CD8-positive, alpha-beta memory T cell (primary cell): ENCODE measurements at regions not wholly inside any gene's neighbourhood (a gene's known extent, or its start where the extent isn't known, plus 50 kb on each side); places are given as distances from the start of the nearest gene placed in this dataset.

ENCODE experiments used
- CTCF ChIA-PET: fragments of 350-600 bp; sonication (Branson Sonifier 250); formaldehyde crosslinking; loops from one replicate; lab custom pipeline; 2021; ENCODE audit warnings: antibody characterized with exemption; lab: Charles Lee
- POLR2A ChIA-PET: fragments of 350-600 bp; sonication (Branson Sonifier 250); formaldehyde crosslinking; loops from one replicate; lab custom pipeline; 2021; ENCODE audit warnings: antibody characterized with exemption; lab: Charles Lee
- DNase-seq, 5 donors: peaks; one replicate each; pipeline versions ENCODE4 v3.0.0 to v3.0.0-alpha.2; 2020 to 2022; ENCODE audit warnings: mixed read lengths in 1 of 5
- H3K27ac ChIP-seq: one replicate; pipeline ENCODE4 v1.7.0; 2013; ENCODE audit warnings: low read depth, mild to moderate bottlenecking, low read length, moderate library complexity
- H3K27me3 ChIP-seq: 2 replicates; pipeline ENCODE4 v1.7.0; 2013; ENCODE audit warnings: low read length, mild to moderate bottlenecking; ENCODE audit not compliant: insufficient read depth, poor library complexity, severe bottlenecking
- H3K36me3 ChIP-seq: 2 replicates; pipeline ENCODE4 v1.7.0; 2013; ENCODE audit warnings: mild to moderate bottlenecking, low read length, moderate library complexity; ENCODE audit not compliant: insufficient read depth
- H3K4me1 ChIP-seq: 2 replicates; pipeline ENCODE4 v1.7.0; 2013; ENCODE audit warnings: mild to moderate bottlenecking, low read length, moderate library complexity; ENCODE audit not compliant: insufficient read depth
- H3K4me3 ChIP-seq: 2 replicates; pipeline ENCODE4 v1.7.0; 2013; ENCODE audit warnings: mild to moderate bottlenecking, low read length
- H3K9me3 ChIP-seq: 2 replicates; pipeline ENCODE4 v1.7.0; 2013; ENCODE audit warnings: mild to moderate bottlenecking, low read length
- H3K27ac Mint-ChIP-seq, 8 donors: one replicate each; pipeline ENCODE4 v1.8.0; 2020 to 2021; ENCODE audit warnings: mixed read lengths in 8 of 8, mild to moderate bottlenecking in 6 of 8, inconsistent platforms in 3 of 8, moderate library complexity in 3 of 8
- H3K27me3 Mint-ChIP-seq, 2 donors: one replicate each; pipeline ENCODE4 v1.8.0; 2020 to 2021; ENCODE audit warnings: mixed read lengths in 2 of 2, mild to moderate bottlenecking in 1 of 2, moderate library complexity in 1 of 2
- H3K36me3 Mint-ChIP-seq, 3 donors: one replicate each; pipeline ENCODE4 v1.8.0; 2020 to 2021; ENCODE audit warnings: mixed read lengths in 3 of 3, inconsistent platforms in 1 of 3, mild to moderate bottlenecking in 1 of 3
- H3K4me1 Mint-ChIP-seq, 3 donors: one replicate each; pipeline ENCODE4 v1.8.0; 2020 to 2021; ENCODE audit warnings: mixed read lengths in 3 of 3, inconsistent platforms in 1 of 3, mild to moderate bottlenecking in 1 of 3
- H3K4me3 Mint-ChIP-seq, 7 donors: one replicate each; pipeline ENCODE4 v1.8.0; 2020 to 2021; ENCODE audit warnings: mixed read lengths in 7 of 7, mild to moderate bottlenecking in 6 of 7, moderate library complexity in 4 of 7, inconsistent platforms in 2 of 7
- H3K9me3 Mint-ChIP-seq, 5 donors: one replicate each; pipeline ENCODE4 v1.8.0; 2020 to 2022; ENCODE audit warnings: mixed read lengths in 5 of 5, mild to moderate bottlenecking in 3 of 5, moderate library complexity in 2 of 5, inconsistent platforms in 1 of 5

DNA sequence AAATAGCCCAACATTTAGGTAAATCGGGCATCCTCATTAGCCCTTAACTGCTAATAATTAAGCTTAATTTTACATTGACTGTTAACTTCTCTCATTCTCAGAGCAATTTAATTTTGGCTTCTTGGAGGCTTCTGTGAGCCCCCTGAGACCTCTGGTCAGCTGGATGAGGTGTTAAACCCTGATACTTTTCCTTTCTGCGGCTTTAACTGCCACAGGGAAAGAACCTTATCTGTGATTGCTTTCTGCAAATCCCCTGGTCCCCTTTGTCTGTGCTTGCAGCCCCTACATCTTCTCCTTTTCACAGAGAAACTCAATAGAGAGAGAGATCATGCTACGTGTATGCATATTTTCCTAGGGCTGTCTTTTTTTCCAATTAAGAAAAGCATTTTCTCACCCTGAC, 184.5 kb upstream of the CSF3R start:
- peaks cover 3 to 6% (median 4%) of the 10 kb centered on the region in 3 donors for H3K4me1 Mint-ChIP-seq
- CTCF ChIA-PET: no interaction called here

DNA sequence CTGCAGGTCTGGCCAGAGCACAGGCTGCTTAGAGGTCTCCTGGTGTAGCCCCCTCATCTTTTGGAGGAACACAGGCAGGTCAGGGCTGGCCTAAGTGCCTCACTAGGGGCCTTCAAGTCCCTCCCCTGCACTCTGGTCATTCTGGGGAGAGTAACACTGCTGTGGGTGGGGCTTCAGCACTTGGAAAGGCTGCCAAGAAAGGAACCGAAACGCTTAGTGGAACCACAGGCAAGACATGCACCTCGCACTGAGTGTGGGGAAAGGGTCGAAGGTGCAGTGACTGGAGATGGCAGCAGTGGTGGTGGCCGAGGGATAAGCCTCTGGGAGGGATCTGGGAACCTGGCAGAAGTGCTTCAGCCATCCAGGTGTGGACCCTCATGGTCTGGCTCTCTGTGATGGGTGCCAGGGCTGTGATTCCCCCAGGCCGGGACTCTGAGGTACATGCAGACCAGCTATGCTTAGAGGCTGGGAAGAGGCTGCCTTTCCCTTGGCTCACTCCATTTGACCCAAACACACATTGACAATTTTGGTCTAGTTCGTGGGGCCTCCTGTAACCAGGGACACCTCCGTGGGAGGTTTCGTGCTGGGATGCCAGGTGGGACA, 182.9 kb upstream of the CSF3R start:
- Mint-ChIP-seq H3K27me3 (peaks cover 12 to 43% of the 10 kb centered on the region in 2 donors), H3K9me3 (no peaks in the 10 kb centered on the region), H3K4me3 (no peak overlapping the region), H3K36me3 (no peaks in the 10 kb centered on the region), H3K4me1 (peaks cover 3 to 6% (median 4%) of the 10 kb centered on the region in 3 donors), H3K27ac (no peak overlapping the region)
- Histone ChIP-seq H3K36me3 (no peaks in the 10 kb centered on the region), H3K27me3 (no peaks in the 10 kb centered on the region), H3K9me3 (no peaks in the 10 kb centered on the region), H3K4me1 (no peaks in the 10 kb centered on the region), H3K4me3 (no peak overlapping the region), H3K27ac (no peak overlapping the region)
- DNase-seq: no peak
- CTCF ChIA-PET: no interaction called here
- POLR2A ChIA-PET: no interaction called here

More for the DNA sequence above, 184.5 kb upstream of the CSF3R start:
- Mint-ChIP-seq H3K4me3 (no peak overlapping the region), H3K27me3 (peaks cover 12 to 40% of the 10 kb centered on the region in 2 donors), H3K36me3 (no peaks in the 10 kb centered on the region), H3K9me3 (no peaks in the 10 kb centered on the region), H3K27ac (no peak overlapping the region)
- no peak for DNase-seq
- Histone ChIP-seq H3K27ac (no peak overlapping the region), H3K9me3 (no peaks in the 10 kb centered on the region), H3K27me3 (no peaks in the 10 kb centered on the region), H3K36me3 (no peaks in the 10 kb centered on the region), H3K4me1 (no peaks in the 10 kb centered on the region), H3K4me3 (no peak overlapping the region)
- POLR2A ChIA-PET: no interaction called here

DNA sequence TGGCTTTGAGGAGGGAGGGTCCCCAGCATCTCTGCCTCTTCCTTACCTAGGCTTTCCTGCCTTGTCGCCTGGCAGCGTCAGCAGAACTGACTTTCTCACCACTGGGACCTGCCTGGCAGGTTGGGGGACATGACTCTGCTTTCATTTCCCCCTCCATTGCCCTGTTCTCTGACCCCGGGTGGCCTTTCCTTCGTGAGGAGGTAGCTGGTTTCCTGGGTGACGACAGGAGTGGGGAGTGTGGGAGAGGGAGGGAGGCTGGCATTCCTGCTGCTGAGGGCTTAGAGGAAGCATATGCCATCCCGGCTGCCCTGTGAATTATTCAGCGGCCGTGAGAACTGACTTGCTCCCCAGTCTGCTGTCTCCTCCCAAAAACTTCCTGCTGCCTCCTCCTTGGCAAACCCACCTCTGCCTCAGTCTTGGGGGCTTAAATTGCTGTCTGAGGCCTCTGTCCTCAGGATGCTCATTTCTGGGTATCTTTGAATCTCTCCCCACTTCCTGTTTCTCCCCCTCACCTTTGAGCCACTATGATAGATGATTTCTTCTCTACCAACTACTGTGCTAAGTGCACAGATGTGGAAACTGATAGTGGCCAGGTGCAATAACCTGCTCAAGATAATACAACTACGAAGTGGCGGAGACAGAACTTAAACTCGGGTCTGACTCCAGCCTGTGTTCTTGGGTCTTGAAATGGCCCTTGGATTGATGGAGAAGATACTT, 182.0 kb upstream of the CSF3R start:
- Mint-ChIP-seq H3K4me1 (peaks cover 3 to 6% (median 4%) of the 10 kb centered on the region in 3 donors), H3K36me3 (no peaks in the 10 kb centered on the region), H3K27ac (peak overlapping the region in 1 of 8 donors; percentile 12), H3K4me3 (no peak overlapping the region), H3K9me3 (no peaks in the 10 kb centered on the region), H3K27me3 (peaks cover 7 to 43% of the 10 kb centered on the region in 2 donors)
- no peaks in the 10 kb centered on the region for H3K36me3 ChIP-seq
- H3K9me3 ChIP-seq: no peaks in the 10 kb centered on the region
- no peak overlapping the region for H3K27ac ChIP-seq
- no peak for DNase-seq
- ChIA-PET CTCF (no interaction called here), POLR2A (no interaction called here)
- H3K4me1 ChIP-seq: no peaks in the 10 kb centered on the region
- no peak overlapping the region for H3K4me3 ChIP-seq
- H3K27me3 ChIP-seq: no peaks in the 10 kb centered on the region

DNA sequence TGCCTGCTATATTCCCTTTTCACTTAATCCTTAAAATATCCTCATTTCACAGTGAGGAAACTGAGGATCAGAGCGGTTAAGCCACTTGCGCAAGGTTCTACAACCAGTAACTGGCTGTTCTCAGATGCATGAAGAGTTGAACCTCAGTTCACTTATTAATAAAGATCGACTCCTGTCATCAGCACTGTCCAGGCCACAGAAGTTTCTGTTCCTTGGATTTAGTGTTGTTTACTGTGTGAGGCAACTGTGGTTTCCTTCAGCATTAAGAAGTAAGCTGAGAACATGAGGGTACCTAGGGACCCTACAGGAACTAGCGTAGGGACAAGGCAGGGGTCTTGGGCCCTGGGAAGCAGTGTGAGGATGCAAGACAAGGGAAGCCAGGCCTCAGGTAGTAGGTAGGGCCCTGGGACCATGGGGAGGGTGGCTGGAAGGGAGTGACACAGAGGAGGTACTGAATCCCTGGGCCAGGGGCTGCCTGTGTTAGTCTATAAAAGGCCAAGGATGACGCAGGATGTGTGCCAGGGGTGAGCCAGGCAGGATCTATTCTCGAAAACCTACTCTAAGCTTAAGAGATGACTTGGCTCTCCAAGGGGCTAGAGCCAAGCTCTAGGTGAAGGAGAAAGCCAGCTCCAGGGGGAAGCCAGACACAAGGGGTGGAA, 181.2 kb upstream of the CSF3R start:
- Histone ChIP-seq H3K4me3 (no peak overlapping the region), H3K4me1 (no peaks in the 10 kb centered on the region), H3K9me3 (no peaks in the 10 kb centered on the region), H3K27me3 (no peaks in the 10 kb centered on the region), H3K36me3 (no peaks in the 10 kb centered on the region), H3K27ac (no peak overlapping the region)
- Mint-ChIP-seq H3K4me3 (no peak overlapping the region), H3K4me1 (peaks cover 3 to 6% (median 4%) of the 10 kb centered on the region in 3 donors), H3K36me3 (no peaks in the 10 kb centered on the region), H3K9me3 (no peaks in the 10 kb centered on the region), H3K27ac (peak overlapping the region in 1 of 8 donors; percentile 56), H3K27me3 (peaks cover 7 to 46% of the 10 kb centered on the region in 2 donors)
- CTCF ChIA-PET: no interaction called here
- DNase-seq: no peak
- POLR2A ChIA-PET: no interaction called here

DNA sequence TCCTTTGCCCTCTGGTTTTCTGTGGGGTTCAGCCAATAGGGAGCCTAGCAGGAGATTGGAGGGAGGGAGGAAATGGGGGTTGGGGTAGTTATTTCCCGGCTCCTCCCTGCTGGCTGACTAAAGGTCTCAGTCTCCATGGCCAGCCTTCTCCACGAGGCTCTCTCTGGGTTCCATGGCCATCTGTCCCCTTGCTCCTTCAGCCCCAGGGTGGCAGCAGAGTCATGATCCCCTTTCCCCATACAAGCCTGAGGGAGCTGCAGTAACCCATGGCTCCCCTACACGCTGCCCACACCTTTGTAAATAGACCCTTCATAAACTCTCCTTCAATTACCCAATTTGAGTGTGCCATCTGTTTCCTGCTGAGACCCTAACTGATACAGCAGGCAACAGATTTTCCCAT, 176.1 kb upstream of the CSF3R start:
- no peak overlapping the region for H3K27ac ChIP-seq
- DNase-seq: no peak
- Mint-ChIP-seq H3K27ac (no peak overlapping the region), H3K27me3 (peaks cover 7 to 46% of the 10 kb centered on the region in 2 donors), H3K36me3 (no peaks in the 10 kb centered on the region), H3K4me1 (no peaks in the 10 kb centered on the region), H3K4me3 (no peak overlapping the region), H3K9me3 (no peaks in the 10 kb centered on the region)
- H3K4me3 ChIP-seq: no peak overlapping the region
- POLR2A ChIA-PET: no interaction called here
- no peaks in the 10 kb centered on the region for H3K27me3 ChIP-seq
- H3K4me1 ChIP-seq: no peaks in the 10 kb centered on the region
- H3K9me3 ChIP-seq: no peaks in the 10 kb centered on the region
- CTCF ChIA-PET: no interaction called here
- no peaks in the 10 kb centered on the region for H3K36me3 ChIP-seq

DNA sequence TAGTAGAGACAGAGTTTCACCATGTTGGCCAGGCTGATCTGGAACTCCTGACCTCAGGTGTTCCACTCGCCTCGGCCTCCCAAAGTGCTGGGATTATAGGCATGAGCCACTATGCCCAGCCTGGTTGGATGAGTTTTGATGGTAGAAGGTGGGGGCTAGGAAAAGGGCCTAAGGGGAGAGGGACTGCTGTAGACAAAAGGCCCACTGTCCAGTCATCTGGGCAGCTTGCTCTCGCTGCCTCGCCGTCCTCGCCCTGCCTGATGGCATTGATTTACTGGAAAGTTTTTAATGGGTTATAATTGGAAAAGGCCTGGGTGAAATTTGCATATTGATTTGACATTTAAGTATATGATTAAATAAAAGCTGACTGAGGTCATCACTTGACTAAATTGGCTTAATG, 175.1 kb upstream of the CSF3R start:
- Mint-ChIP-seq H3K4me3 (no peak overlapping the region), H3K27ac (peak overlapping the region in 1 of 8 donors; percentile 11), H3K9me3 (no peaks in the 10 kb centered on the region), H3K4me1 (no peaks in the 10 kb centered on the region), H3K36me3 (no peaks in the 10 kb centered on the region), H3K27me3 (peaks cover 6 to 53% of the 10 kb centered on the region in 2 donors)
- ChIA-PET CTCF (no interaction called here), POLR2A (no interaction called here)
- H3K4me1 ChIP-seq: no peaks in the 10 kb centered on the region
- no peaks in the 10 kb centered on the region for H3K36me3 ChIP-seq
- no peak overlapping the region for H3K4me3 ChIP-seq
- H3K9me3 ChIP-seq: no peaks in the 10 kb centered on the region
- H3K27me3 ChIP-seq: no peaks in the 10 kb centered on the region
- no peak overlapping the region for H3K27ac ChIP-seq
- DNase-seq: no peak

DNA sequence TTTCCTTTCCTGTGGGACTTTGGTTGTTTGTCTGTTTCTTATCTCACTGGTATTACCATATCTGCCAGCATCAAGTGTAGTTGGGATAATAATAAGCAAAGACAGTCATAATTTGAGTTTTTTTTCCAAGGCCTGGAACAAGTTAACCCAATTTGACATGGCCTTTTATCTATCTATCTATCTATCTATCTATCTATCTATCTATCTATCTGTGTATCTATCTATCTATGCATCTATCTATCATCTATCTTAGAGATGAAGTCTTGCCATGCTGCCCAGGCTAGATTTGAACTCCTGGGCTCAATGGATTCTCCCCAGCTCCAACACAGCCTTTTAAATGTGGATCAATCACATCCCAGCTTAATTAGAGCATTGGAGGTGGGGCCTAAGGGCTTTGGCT, 174.1 kb upstream of the CSF3R start:
- Histone ChIP-seq H3K9me3 (no peaks in the 10 kb centered on the region), H3K4me1 (no peaks in the 10 kb centered on the region), H3K27me3 (no peaks in the 10 kb centered on the region), H3K36me3 (no peaks in the 10 kb centered on the region), H3K27ac (no peak overlapping the region), H3K4me3 (no peak overlapping the region)
- H3K4me1 Mint-ChIP-seq: peaks cover 0 to 5% (median 5%) of the 10 kb centered on the region in 3 donors
- ChIA-PET CTCF (no interaction called here), POLR2A (no interaction called here)
- no peak overlapping the region for H3K4me3 Mint-ChIP-seq
- no peaks in the 10 kb centered on the region for H3K36me3 Mint-ChIP-seq
- no peaks in the 10 kb centered on the region for H3K9me3 Mint-ChIP-seq
- H3K27me3 Mint-ChIP-seq: peaks cover 13 to 59% of the 10 kb centered on the region in 2 donors
- no peak overlapping the region for H3K27ac Mint-ChIP-seq
- DNase-seq: no peak

DNA sequence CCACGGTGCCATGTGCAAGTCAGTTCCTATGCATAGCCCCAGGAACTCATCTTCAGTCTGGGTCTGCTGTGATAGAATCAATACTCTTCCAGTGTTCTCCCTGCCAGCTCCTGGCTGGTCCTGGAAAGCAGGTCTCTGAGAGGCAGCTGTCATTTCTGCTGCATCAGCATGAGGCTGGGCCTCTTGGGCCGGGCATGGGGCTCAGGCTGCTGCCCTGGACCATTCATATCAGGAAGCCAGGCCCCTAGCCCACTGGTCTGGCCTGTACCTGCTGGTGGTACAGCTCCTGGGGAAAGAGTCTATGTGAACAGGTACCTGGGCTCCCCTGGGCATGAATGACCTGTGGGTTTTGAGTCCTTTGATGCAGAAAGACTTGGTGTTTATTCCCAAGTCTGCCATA, 173.6 kb upstream of the CSF3R start:
- no peak overlapping the region for H3K4me3 ChIP-seq
- Mint-ChIP-seq H3K9me3 (no peaks in the 10 kb centered on the region), H3K4me3 (no peak overlapping the region), H3K27me3 (peaks cover 17 to 62% of the 10 kb centered on the region in 2 donors), H3K27ac (no peak overlapping the region), H3K4me1 (peaks cover 0 to 5% (median 5%) of the 10 kb centered on the region in 3 donors), H3K36me3 (no peaks in the 10 kb centered on the region)
- POLR2A ChIA-PET: no interaction called here
- H3K36me3 ChIP-seq: no peaks in the 10 kb centered on the region
- no peaks in the 10 kb centered on the region for H3K9me3 ChIP-seq
- no peaks in the 10 kb centered on the region for H3K4me1 ChIP-seq
- H3K27me3 ChIP-seq: no peaks in the 10 kb centered on the region
- H3K27ac ChIP-seq: no peak overlapping the region
- DNase-seq: no peak
- CTCF ChIA-PET: no interaction called here
